ENCODE measurements at regions not wholly inside any gene's neighbourhood (a gene's known extent, or its start where the extent isn't known, plus 50 kb on each side); places are given as distances from the start of the nearest gene placed in this dataset.
"Not testable (repeated sequence)": the region's sequence is repeated elsewhere in the genome, so short reads cannot be mapped to it uniquely, and the experiment has no call there.

- DNase-seq: peak; percentile 46
These were observed 177.1 kb downstream of the RNF144A start for GRCh38 chr2:7094231-7094741.

- DNase-seq: no peak
These were observed 179.6 kb downstream of the RNF144A start for GRCh38 chr2:7096726-7097352.

- DNase-seq: peak; percentile 90
These were observed 180.2 kb downstream of the RNF144A start for GRCh38 chr2:7097353-7097895.

- no peak for DNase-seq
These were observed 181.6 kb downstream of the RNF144A start for GRCh38 chr2:7098816-7099215.

- DNase-seq: not testable (repeated sequence)
These were observed 182.5 kb downstream of the RNF144A start for GRCh38 chr2:7099687-7100086.

- DNase-seq: no peak
These were observed 185.6 kb downstream of the RNF144A start for GRCh38 chr2:7102826-7103225.

- DNase-seq: no peak
These were observed 191.8 kb downstream of the RNF144A start for GRCh38 chr2:7108792-7109532.

GRCh38 chr2:7109533-7109885 is 192.3 kb downstream of the RNF144A start:
- DNase-seq: peak; percentile 38

- DNase-seq: no peak
These were observed 194.4 kb downstream of the RNF144A start for GRCh38 chr2:7111626-7112025.

GRCh38 chr2:7115364-7115763 is 198.2 kb downstream of the RNF144A start:
- DNase-seq: no peak

GRCh38 chr2:7115906-7116305 is 198.7 kb downstream of the RNF144A start:
- no peak for DNase-seq

- no peak for DNase-seq
These were observed 199.3 kb downstream of the RNF144A start for GRCh38 chr2:7116511-7116910.

GRCh38 chr2:7117076-7117475 is 199.9 kb downstream of the RNF144A start:
- DNase-seq: no peak

- DNase-seq: no peak
These were observed 201.5 kb downstream of the RNF144A start for GRCh38 chr2:7118606-7119131.

- peak; percentile 81 for DNase-seq
These were observed 202.1 kb downstream of the RNF144A start for GRCh38 chr2:7119132-7119835.

GRCh38 chr2:7121851-7122250 is 204.6 kb downstream of the RNF144A start:
- DNase-seq: no peak

- DNase-seq: no peak
These were observed 209.9 kb downstream of the RNF144A start for GRCh38 chr2:7127156-7127555.

- DNase-seq: no peak
These were observed 210.5 kb downstream of the RNF144A start for GRCh38 chr2:7127687-7128086.

GRCh38 chr2:7131261-7131660 is 214.0 kb downstream of the RNF144A start:
- DNase-seq: no peak

GRCh38 chr2:7132753-7133152 is 215.5 kb downstream of the RNF144A start:
- no peak for DNase-seq

- DNase-seq: no peak
These were observed 216.3 kb downstream of the RNF144A start for GRCh38 chr2:7133521-7133920.

- no peak for DNase-seq
These were observed 223.1 kb downstream of the RNF144A start for GRCh38 chr2:7140306-7140705.

GRCh38 chr2:7145707-7146106 is 228.5 kb downstream of the RNF144A start:
- no peak for DNase-seq
